Hepatocyte (in vitro differentiated cells): ENCODE measurements at regions not wholly inside any gene's neighbourhood (a gene's known extent, or its start where the extent isn't known, plus 50 kb on each side); places are given as distances from the start of the nearest gene placed in this dataset.
"Not testable (repeated sequence)": the region's sequence is repeated elsewhere in the genome, so short reads cannot be mapped to it uniquely, and the experiment has no call there.

Source experiments
- DNase-seq: peaks from one replicate; pipeline ENCODE4 v3.0.0-alpha.2; 2016; ENCODE audit warnings: low spot score
- H2AFZ ChIP-seq: fragments of 200-600 bp; sonication (generic); 2 replicates; pipeline ENCODE4 v1.6.0; 2016; ENCODE audit warnings: antibody characterized with exemption, mild to moderate bottlenecking
- H3K27ac ChIP-seq: fragments of 200-600 bp; sonication (generic); 2 replicates; pipeline ENCODE4 v1.5.1; 2016; ENCODE audit warnings: mild to moderate bottlenecking
- H3K27me3 ChIP-seq: fragments of 200-600 bp; sonication (generic); 2 replicates; pipeline ENCODE4 v1.6.1; 2016
- H3K36me3 ChIP-seq: fragments of 200-600 bp; sonication (generic); replicated peaks from 2 replicates; pipeline ENCODE4 v1.5.1; 2016; ENCODE audit warnings: low read depth; ENCODE audit not compliant: insufficient read depth
- H3K4me1 ChIP-seq: fragments of 200-600 bp; sonication (generic); 2 replicates; pipeline ENCODE4 v1.5.1; 2016; ENCODE audit warnings: mild to moderate bottlenecking, moderate library complexity; ENCODE audit not compliant: insufficient read depth
- H3K4me2 ChIP-seq: fragments of 200-600 bp; sonication (generic); 2 replicates; pipeline ENCODE4 v1.6.0; 2016
- H3K4me3 ChIP-seq: fragments of 200-600 bp; sonication (generic); 2 replicates; pipeline ENCODE4 v1.5.1; 2016; ENCODE audit warnings: mild to moderate bottlenecking
- H3K79me2 ChIP-seq: fragments of 200-600 bp; sonication (generic); 2 replicates; pipeline ENCODE4 v1.6.0; 2017; ENCODE audit warnings: mild to moderate bottlenecking
- H3K9me2 ChIP-seq: fragments of 200-600 bp; sonication (generic); replicated peaks from 2 replicates; pipeline ENCODE4 v1.6.0; 2017; ENCODE audit warnings: mild to moderate bottlenecking; ENCODE audit not compliant: insufficient read depth
- H3K9me3 ChIP-seq: fragments of 200-600 bp; sonication (generic); 2 replicates; pipeline ENCODE4 v1.5.1; 2016; ENCODE audit warnings: low read depth, mild to moderate bottlenecking
- H4K20me1 ChIP-seq: fragments of 200-600 bp; sonication (generic); 2 replicates; pipeline ENCODE4 v1.6.0; 2016; ENCODE audit warnings: mild to moderate bottlenecking; ENCODE audit not compliant: insufficient read depth, poor library complexity, severe bottlenecking
- CTCF ChIP-seq: fragments of 200-600 bp; sonication (generic); IDR thresholded peaks from 2 replicates; pipeline ENCODE4 v1.5.1; 2016; ENCODE audit warnings: antibody characterized with exemption, mild to moderate bottlenecking; ENCODE audit not compliant: poor library complexity
- EZH2 ChIP-seq: fragments of 200-600 bp; sonication (generic); IDR thresholded peaks from 2 replicates; pipeline ENCODE4 v1.6.1; 2016; ENCODE audit warnings: antibody characterized with exemption, mild to moderate bottlenecking, borderline replicate concordance
- EZH2phosphoT487 ChIP-seq: fragments of 200-600 bp; sonication (generic); IDR thresholded peaks from one replicate; pipeline ENCODE4 v1.6.1; 2018; ENCODE audit warnings: antibody characterized with exemption, mild to moderate bottlenecking, low read depth, moderate library complexity; ENCODE audit not compliant: unreplicated experiment, severe bottlenecking
- WGBS: methylation state at CpG from one replicate; pipeline ENCODE4 v1.1.6; 2016; ENCODE audit warnings: low lambda C conversion rate; ENCODE audit errors: missing lambda C conversion rate; 5-methylcytosine and 5-hydroxymethylcytosine counted together

DNA sequence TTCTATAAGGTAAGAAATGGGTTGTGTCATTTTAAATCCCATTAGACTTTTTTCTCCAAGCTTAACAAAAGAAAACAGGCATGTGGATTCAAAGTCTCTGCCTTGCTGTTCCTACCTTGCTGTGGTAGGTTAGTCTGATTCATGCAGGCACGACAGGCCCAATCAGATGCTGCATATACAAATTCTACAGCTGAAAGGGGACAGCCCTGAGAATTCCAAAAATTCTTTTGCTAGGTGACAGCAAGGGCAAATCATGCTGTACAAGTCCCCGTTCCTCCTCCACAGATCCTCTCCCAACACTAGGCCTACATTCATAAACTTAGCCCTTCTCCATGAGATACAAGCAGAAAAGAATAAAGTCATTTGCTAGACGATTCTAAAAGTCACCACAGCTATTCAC, 161.2 kb upstream of the THBS1 start:
- WGBS = 58% methylated on average over 3 of the region's 3 CpGs
- Histone ChIP-seq H3K4me3 (no peak overlapping the region), H3K9me2 (no peaks in the 10 kb centered on the region), H3K27me3 (no peaks in the 10 kb centered on the region), H4K20me1 (no peaks in the 10 kb centered on the region), H2AFZ (no peak overlapping the region), H3K4me2 (no peak overlapping the region), H3K79me2 (no peaks in the 10 kb centered on the region), H3K4me1 (peaks cover 4% of the 10 kb centered on the region), H3K27ac (peak overlapping the region; percentile 57), H3K36me3 (no peaks in the 10 kb centered on the region), H3K9me3 (no peaks in the 10 kb centered on the region)
- DNase-seq = no peak
- TF ChIP-seq EZH2phosphoT487 (no peak), CTCF (no peak), EZH2 (no peak)

- H4K20me1 ChIP-seq, H3K9me3 ChIP-seq, H3K36me3 ChIP-seq, H3K4me3 ChIP-seq, H3K79me2 ChIP-seq, H3K4me2 ChIP-seq, H3K9me2 ChIP-seq, DNase-seq, H3K4me1 ChIP-seq, H3K27me3 ChIP-seq, H2AFZ ChIP-seq: not testable (repeated sequence)
- WGBS = 94% methylated on average over 15 of the region's 19 CpGs
- peak overlapping the region; percentile 57 for H3K27ac ChIP-seq
Measured at GRCh38 chr15:39420123-39420852, 160.6 kb upstream of the THBS1 start.

DNA sequence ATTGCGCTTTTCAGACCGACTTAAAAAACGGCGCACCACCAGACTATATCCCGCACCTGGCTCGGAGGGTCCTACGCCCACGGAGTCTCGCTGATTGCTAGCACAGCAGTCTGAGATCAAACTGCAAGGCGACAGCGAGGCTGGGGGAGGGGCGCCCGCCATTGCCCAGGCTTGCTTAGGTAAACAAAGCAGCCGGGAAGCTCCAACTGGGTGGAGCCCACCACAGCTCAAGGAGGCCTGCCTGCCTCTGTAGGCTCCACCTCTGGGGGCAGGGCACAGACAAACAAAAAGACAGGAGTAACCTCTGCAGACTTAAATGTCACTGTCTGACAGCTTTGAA, 160.1 kb upstream of the THBS1 start:
- H3K9me2 ChIP-seq, H3K4me2 ChIP-seq, DNase-seq, H4K20me1 ChIP-seq, H3K79me2 ChIP-seq, H3K9me3 ChIP-seq, H3K27ac ChIP-seq, H2AFZ ChIP-seq, H3K4me3 ChIP-seq, H3K27me3 ChIP-seq, H3K4me1 ChIP-seq, H3K36me3 ChIP-seq: not testable (repeated sequence)
- WGBS = 46% methylated on average over 2 of the region's 14 CpGs

GRCh38 chr15:39426552-39427532, 154.0 kb upstream of the THBS1 start:
- no peaks in the 10 kb centered on the region for H3K9me3 ChIP-seq
- H3K27ac ChIP-seq = peak overlapping the region; percentile 1
- no peak overlapping the region for H3K4me3 ChIP-seq
- no peak overlapping the region for H2AFZ ChIP-seq
- H3K36me3 ChIP-seq = no peaks in the 10 kb centered on the region
- H4K20me1 ChIP-seq = no peaks in the 10 kb centered on the region
- no peak for TF ChIP-seq EZH2
- TF ChIP-seq CTCF = no peak
- no peak for TF ChIP-seq EZH2phosphoT487
- 79% methylated on average over 19 of the region's 19 CpGs for WGBS
- no peaks in the 10 kb centered on the region for H3K27me3 ChIP-seq
- no peaks in the 10 kb centered on the region for H3K9me2 ChIP-seq
- no peak overlapping the region for H3K4me2 ChIP-seq
- peaks cover 8% of the 10 kb centered on the region for H3K4me1 ChIP-seq
- H3K79me2 ChIP-seq = no peaks in the 10 kb centered on the region
- peak; percentile 30 for DNase-seq
